ENCODE measurements at regions not wholly inside any gene's neighbourhood (a gene's known extent, or its start where the extent isn't known, plus 50 kb on each side); places are given as distances from the start of the nearest gene placed in this dataset.

- no peaks in the 10 kb centered on the region for H3K79me2 ChIP-seq (ENCODE audit: insufficient read depth, low read length)
- H3F3A ChIP-seq (ENCODE audit: low read depth), result no peaks in the 10 kb centered on the region
Observed at GRCh38 chr2:220653776-220654175, 918.3 kb downstream of the EPHA4 start.

GRCh38 chr2:220654322-220654721, 917.8 kb downstream of the EPHA4 start:
- no peaks in the 10 kb centered on the region for H3K9me3 ChIP-seq (ENCODE audit: insufficient read depth, low read depth, low read length)
- no peak overlapping the region for H2AFZ ChIP-seq (ENCODE audit: low read length)
- no peaks in the 10 kb centered on the region for H3F3A ChIP-seq (ENCODE audit: low read depth)
- TF ChIP-seq EZH2phosphoT487 (IDR thresholded peaks at IDR 0.05; ENCODE audit: borderline replicate concordance), result no peak
- TF ChIP-seq, protein P1, sequence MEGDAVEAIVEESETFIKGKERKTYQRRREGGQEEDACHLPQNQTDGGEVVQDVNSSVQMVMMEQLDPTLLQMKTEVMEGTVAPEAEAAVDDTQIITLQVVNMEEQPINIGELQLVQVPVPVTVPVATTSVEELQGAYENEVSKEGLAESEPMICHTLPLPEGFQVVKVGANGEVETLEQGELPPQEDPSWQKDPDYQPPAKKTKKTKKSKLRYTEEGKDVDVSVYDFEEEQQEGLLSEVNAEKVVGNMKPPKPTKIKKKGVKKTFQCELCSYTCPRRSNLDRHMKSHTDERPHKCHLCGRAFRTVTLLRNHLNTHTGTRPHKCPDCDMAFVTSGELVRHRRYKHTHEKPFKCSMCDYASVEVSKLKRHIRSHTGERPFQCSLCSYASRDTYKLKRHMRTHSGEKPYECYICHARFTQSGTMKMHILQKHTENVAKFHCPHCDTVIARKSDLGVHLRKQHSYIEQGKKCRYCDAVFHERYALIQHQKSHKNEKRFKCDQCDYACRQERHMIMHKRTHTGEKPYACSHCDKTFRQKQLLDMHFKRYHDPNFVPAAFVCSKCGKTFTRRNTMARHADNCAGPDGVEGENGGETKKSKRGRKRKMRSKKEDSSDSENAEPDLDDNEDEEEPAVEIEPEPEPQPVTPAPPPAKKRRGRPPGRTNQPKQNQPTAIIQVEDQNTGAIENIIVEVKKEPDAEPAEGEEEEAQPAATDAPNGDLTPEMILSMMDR (conservative IDR thresholded peaks at IDR 0.05; ENCODE audit: low read length), result no peak
- no peaks in the 10 kb centered on the region for H3K27me3 ChIP-seq (ENCODE audit: insufficient read depth, low read length, poor library complexity, severe bottlenecking)
- no peaks in the 10 kb centered on the region for H3K36me3 ChIP-seq (ENCODE audit: insufficient read depth, low read length)
- no peak overlapping the region for H3K9ac ChIP-seq (ENCODE audit: low read depth, low read length, poor library complexity, severe bottlenecking)
- H3K4me1 ChIP-seq (ENCODE audit: insufficient read depth, low read length, poor library complexity, severe bottlenecking), result no peaks in the 10 kb centered on the region
- no peaks in the 10 kb centered on the region for H4K20me1 ChIP-seq (ENCODE audit: insufficient read depth, low read length, poor library complexity, severe bottlenecking)
- H3K9me2 ChIP-seq (replicated peaks; ENCODE audit: low read depth, low read length), result no peaks in the 10 kb centered on the region
- no peak overlapping the region for H3K4me3 ChIP-seq (ENCODE audit: low read length, poor library complexity, severe bottlenecking)
- H3K4me2 ChIP-seq (ENCODE audit: low read depth, low read length, poor library complexity, severe bottlenecking), result no peak overlapping the region
- H3K79me2 ChIP-seq (ENCODE audit: insufficient read depth, low read length), result no peaks in the 10 kb centered on the region

More at GRCh38 chr2:220653776-220654175, 918.3 kb downstream of the EPHA4 start:
- no peaks in the 10 kb centered on the region for H3K9me3 ChIP-seq (ENCODE audit: insufficient read depth, low read depth, low read length)
- no peak overlapping the region for H3K4me3 ChIP-seq (ENCODE audit: low read length, poor library complexity, severe bottlenecking)
- H3K27me3 ChIP-seq (ENCODE audit: insufficient read depth, low read length, poor library complexity, severe bottlenecking), result no peaks in the 10 kb centered on the region
- no peaks in the 10 kb centered on the region for H3K9me2 ChIP-seq (replicated peaks; ENCODE audit: low read depth, low read length)
- no peaks in the 10 kb centered on the region for H3K4me1 ChIP-seq (ENCODE audit: insufficient read depth, low read length, poor library complexity, severe bottlenecking)
- H3K9ac ChIP-seq (ENCODE audit: low read depth, low read length, poor library complexity, severe bottlenecking), result no peak overlapping the region
- no peaks in the 10 kb centered on the region for H3K36me3 ChIP-seq (ENCODE audit: insufficient read depth, low read length)
- TF ChIP-seq EZH2phosphoT487 (IDR thresholded peaks at IDR 0.05; ENCODE audit: borderline replicate concordance), result no peak
- TF ChIP-seq, protein P1 (conservative IDR thresholded peaks at IDR 0.05; ENCODE audit: low read length), result no peak
- H3K4me2 ChIP-seq (ENCODE audit: low read depth, low read length, poor library complexity, severe bottlenecking), result no peak overlapping the region
- H2AFZ ChIP-seq (ENCODE audit: low read length), result no peak overlapping the region
- H4K20me1 ChIP-seq (ENCODE audit: insufficient read depth, low read length, poor library complexity, severe bottlenecking), result no peaks in the 10 kb centered on the region

DNA sequence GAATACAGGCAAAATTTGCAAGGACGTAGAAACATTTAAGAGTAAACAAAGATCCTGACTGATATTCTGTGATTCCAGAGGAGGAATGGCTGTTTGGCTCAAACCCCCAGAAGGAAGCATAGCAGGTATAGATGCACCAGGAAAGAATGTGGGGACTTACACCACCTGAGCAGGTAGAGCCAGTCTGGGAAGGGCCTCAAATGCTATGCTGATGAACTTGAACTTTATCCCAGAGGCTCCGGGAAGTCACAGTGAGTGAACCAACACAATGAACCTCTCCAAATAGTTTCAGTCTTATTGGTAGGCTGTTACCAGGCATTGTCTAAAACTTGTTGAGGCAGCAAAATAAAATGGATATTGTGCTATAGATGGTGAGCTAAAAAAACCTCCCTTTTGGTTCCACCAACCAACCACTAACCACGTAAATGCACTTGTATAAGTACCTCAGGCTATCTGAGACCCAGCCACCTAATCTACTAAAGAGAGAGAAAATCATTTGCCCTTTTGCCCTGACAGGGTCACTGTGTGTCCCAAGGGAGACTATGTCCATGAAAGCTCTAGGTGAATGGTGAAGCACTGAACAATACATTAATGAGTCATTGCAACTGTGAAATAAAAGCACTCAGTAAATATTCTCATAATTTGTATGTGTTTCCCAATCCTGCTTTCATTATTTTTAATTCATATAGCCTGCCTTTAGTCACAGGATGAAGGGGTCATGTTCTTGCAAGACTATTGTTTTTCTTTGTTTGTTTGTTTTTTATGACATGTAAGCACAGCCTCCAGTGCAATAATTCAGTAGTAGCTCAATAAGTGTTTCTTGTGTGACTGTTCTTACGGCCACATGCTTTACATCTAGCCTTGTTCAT, 911.6 kb downstream of the EPHA4 start:
- Histone ChIP-seq H3K27me3 (ENCODE audit: insufficient read depth, low read length, poor library complexity, severe bottlenecking) (no peaks in the 10 kb centered on the region), H3K9ac (ENCODE audit: low read depth, low read length, poor library complexity, severe bottlenecking) (no peak overlapping the region), H4K20me1 (ENCODE audit: insufficient read depth, low read length, poor library complexity, severe bottlenecking) (no peaks in the 10 kb centered on the region), H3K4me3 (ENCODE audit: low read length, poor library complexity, severe bottlenecking) (no peak overlapping the region), H3K4me1 (ENCODE audit: insufficient read depth, low read length, poor library complexity, severe bottlenecking) (no peaks in the 10 kb centered on the region), H3K36me3 (ENCODE audit: insufficient read depth, low read length) (no peaks in the 10 kb centered on the region), H3K4me2 (ENCODE audit: low read depth, low read length, poor library complexity, severe bottlenecking) (no peak overlapping the region), H3K79me2 (ENCODE audit: insufficient read depth, low read length) (no peaks in the 10 kb centered on the region), H2AFZ (ENCODE audit: low read length) (no peak overlapping the region), H3K9me2 (replicated peaks; ENCODE audit: low read depth, low read length) (no peaks in the 10 kb centered on the region), H3K9me3 (ENCODE audit: insufficient read depth, low read depth, low read length) (no peaks in the 10 kb centered on the region), H3F3A (ENCODE audit: low read depth) (no peaks in the 10 kb centered on the region)
- TF ChIP-seq, protein P1 (conservative IDR thresholded peaks at IDR 0.05; ENCODE audit: low read length), result no peak
- no peak for TF ChIP-seq EZH2phosphoT487 (IDR thresholded peaks at IDR 0.05; ENCODE audit: borderline replicate concordance)

Data from Loucy (cell line).